Astrocyte (in vitro differentiated cells and primary cell): ENCODE measurements at regions not wholly inside any gene's neighbourhood (a gene's known extent, or its start where the extent isn't known, plus 50 kb on each side); places are given as distances from the start of the nearest gene placed in this dataset.

Experiments
- DNase-seq: peaks from one replicate; pipeline ENCODE4 v3.0.0-alpha.2; 2010; ENCODE audit warnings: low read depth
- FAIRE-seq: peaks from 2 replicates; lab custom pipeline; 2011; peaks lifted over from hg19 to GRCh38; lab: Jason Lieb, UNC
- H2AFZ ChIP-seq: 2 replicates; pipeline ENCODE4 v1.6.0; 2012; ENCODE audit warnings: low read depth, low read length, inconsistent platforms
- H3K27ac ChIP-seq: 2 replicates; pipeline ENCODE4 v1.5.1; 2011; ENCODE audit warnings: low read depth, low read length, inconsistent platforms
- H3K27me3 ChIP-seq: 2 replicates; pipeline ENCODE4 v1.6.0; 2011; ENCODE audit warnings: low read length, inconsistent platforms; ENCODE audit not compliant: insufficient read depth
- H3K36me3 ChIP-seq: 2 replicates; pipeline ENCODE4 v1.5.1; 2011; ENCODE audit warnings: low read length, inconsistent platforms; ENCODE audit not compliant: insufficient read depth
- H3K4me1 ChIP-seq: 2 replicates; pipeline ENCODE4 v1.5.1; 2011; ENCODE audit warnings: low read length, inconsistent platforms; ENCODE audit not compliant: insufficient read depth
- H3K4me2 ChIP-seq: 2 replicates; pipeline ENCODE4 v1.6.0; 2012; ENCODE audit warnings: low read length, inconsistent platforms
- H3K4me3 ChIP-seq: 2 replicates; pipeline ENCODE4 v1.5.1; 2011; ENCODE audit warnings: low read depth, mild to moderate bottlenecking, low read length, inconsistent platforms; ENCODE audit not compliant: insufficient read depth
- H3K79me2 ChIP-seq: 2 replicates; pipeline ENCODE4 v1.6.0; 2012; ENCODE audit warnings: mild to moderate bottlenecking, low read length, inconsistent platforms; ENCODE audit not compliant: insufficient read depth
- H3K9ac ChIP-seq: 2 replicates; pipeline ENCODE4 v1.6.0; 2012; ENCODE audit warnings: mild to moderate bottlenecking, low read length, inconsistent platforms
- H3K9me3 ChIP-seq: 2 replicates; pipeline ENCODE4 v1.5.1; 2012; ENCODE audit warnings: low read depth, mild to moderate bottlenecking, low read length, inconsistent platforms; ENCODE audit not compliant: insufficient read depth
- H4K20me1 ChIP-seq: 2 replicates; pipeline ENCODE4 v1.6.0; 2012; ENCODE audit warnings: low read length, inconsistent platforms; ENCODE audit not compliant: insufficient read depth
- H3K27ac Mint-ChIP-seq: one replicate; pipeline ENCODE4 v1.8.0; 2021; ENCODE audit warnings: mild to moderate bottlenecking, mixed read lengths; ENCODE audit not compliant: unreplicated experiment
- H3K27me3 Mint-ChIP-seq: one replicate; pipeline ENCODE4 v1.8.0; 2021; ENCODE audit warnings: low read depth, mixed read lengths; ENCODE audit not compliant: unreplicated experiment
- H3K36me3 Mint-ChIP-seq: one replicate; pipeline ENCODE4 v1.8.0; 2021; ENCODE audit warnings: low read depth, mixed read lengths; ENCODE audit not compliant: unreplicated experiment
- H3K4me1 Mint-ChIP-seq: one replicate; pipeline ENCODE4 v1.8.0; 2021; ENCODE audit warnings: low read depth, mixed read lengths; ENCODE audit not compliant: unreplicated experiment
- H3K4me3 Mint-ChIP-seq: one replicate; pipeline ENCODE4 v1.8.0; 2021; ENCODE audit warnings: mild to moderate bottlenecking, moderate library complexity, mixed read lengths; ENCODE audit not compliant: unreplicated experiment
- H3K9me3 Mint-ChIP-seq: one replicate; pipeline ENCODE4 v1.8.0; 2021; ENCODE audit warnings: mild to moderate bottlenecking, mixed read lengths; ENCODE audit not compliant: unreplicated experiment
- CTCF ChIP-seq: IDR thresholded peaks from 2 replicates; pipeline ENCODE4 v1.5.1; 2011; ENCODE audit warnings: low read depth, mild to moderate bottlenecking, inconsistent platforms, low read length, moderate library complexity; ENCODE audit not compliant: insufficient read depth
- EZH2 ChIP-seq: IDR thresholded peaks from 2 replicates; pipeline ENCODE4 v1.6.1; 2012; ENCODE audit warnings: mild to moderate bottlenecking, low read length, inconsistent platforms; ENCODE audit not compliant: insufficient read depth

- DNase-seq = no peak
- H3K9ac ChIP-seq = no peak overlapping the region
- TF ChIP-seq EZH2 = no peak
- Mint-ChIP-seq H3K36me3 (no peaks in the 10 kb centered on the region), H3K4me3 (no peak overlapping the region), H3K4me1 (no peaks in the 10 kb centered on the region), H3K27me3 (no peaks in the 10 kb centered on the region), H3K9me3 (no peaks in the 10 kb centered on the region), H3K27ac (no peak overlapping the region)
- H3K27me3 ChIP-seq = no peaks in the 10 kb centered on the region
- H3K9me3 ChIP-seq = no peaks in the 10 kb centered on the region
- no peaks in the 10 kb centered on the region for H3K36me3 ChIP-seq
- no peak overlapping the region for H2AFZ ChIP-seq
- H3K27ac ChIP-seq = no peak overlapping the region
- no peak overlapping the region for H3K4me2 ChIP-seq
- FAIRE-seq = no peak
- no peaks in the 10 kb centered on the region for H4K20me1 ChIP-seq
- no peaks in the 10 kb centered on the region for H3K4me1 ChIP-seq
- no peaks in the 10 kb centered on the region for H3K79me2 ChIP-seq
- no peak overlapping the region for H3K4me3 ChIP-seq
Measured at GRCh38 chr6:23873161-23873560, 252.9 kb upstream of the NRSN1 start.

- H3K27ac Mint-ChIP-seq = no peak overlapping the region
- H3K4me2 ChIP-seq = no peak overlapping the region
- no peaks in the 10 kb centered on the region for H3K27me3 ChIP-seq
- H2AFZ ChIP-seq = no peak overlapping the region
- TF ChIP-seq CTCF = no peak
- TF ChIP-seq EZH2 = no peak
- no peaks in the 10 kb centered on the region for H3K9me3 Mint-ChIP-seq
- H3K4me3 ChIP-seq = no peak overlapping the region
- no peaks in the 10 kb centered on the region for H3K79me2 ChIP-seq
- H3K27ac ChIP-seq = no peak overlapping the region
- H4K20me1 ChIP-seq = no peaks in the 10 kb centered on the region
- no peaks in the 10 kb centered on the region for H3K9me3 ChIP-seq
- no peaks in the 10 kb centered on the region for H3K36me3 Mint-ChIP-seq
- no peaks in the 10 kb centered on the region for H3K4me1 Mint-ChIP-seq
- no peaks in the 10 kb centered on the region for H3K36me3 ChIP-seq
- no peaks in the 10 kb centered on the region for H3K27me3 Mint-ChIP-seq
- DNase-seq = no peak
- no peak overlapping the region for H3K4me3 Mint-ChIP-seq
- no peak overlapping the region for H3K9ac ChIP-seq
- no peaks in the 10 kb centered on the region for H3K4me1 ChIP-seq
- FAIRE-seq = no peak
Measured at GRCh38 chr6:23875006-23875405, 251.0 kb upstream of the NRSN1 start.

GRCh38 chr6:23879816-23880215 is 246.2 kb upstream of the NRSN1 start:
- Mint-ChIP-seq H3K9me3 (no peaks in the 10 kb centered on the region), H3K27ac (no peak overlapping the region), H3K4me1 (no peaks in the 10 kb centered on the region), H3K4me3 (no peak overlapping the region), H3K36me3 (no peaks in the 10 kb centered on the region), H3K27me3 (no peaks in the 10 kb centered on the region)
- Histone ChIP-seq H3K27ac (no peak overlapping the region), H3K4me3 (no peak overlapping the region), H3K79me2 (no peaks in the 10 kb centered on the region), H3K27me3 (no peaks in the 10 kb centered on the region), H4K20me1 (no peaks in the 10 kb centered on the region), H2AFZ (no peak overlapping the region), H3K9ac (no peak overlapping the region), H3K9me3 (no peaks in the 10 kb centered on the region), H3K4me1 (no peaks in the 10 kb centered on the region), H3K36me3 (no peaks in the 10 kb centered on the region), H3K4me2 (no peak overlapping the region)
- no peak for FAIRE-seq
- DNase-seq = no peak
- no peak for TF ChIP-seq CTCF
- TF ChIP-seq EZH2 = no peak
